ENCODE measurements at regions not wholly inside any gene's neighbourhood (a gene's known extent, or its start where the extent isn't known, plus 50 kb on each side); places are given as distances from the start of the nearest gene placed in this dataset.

DNA sequence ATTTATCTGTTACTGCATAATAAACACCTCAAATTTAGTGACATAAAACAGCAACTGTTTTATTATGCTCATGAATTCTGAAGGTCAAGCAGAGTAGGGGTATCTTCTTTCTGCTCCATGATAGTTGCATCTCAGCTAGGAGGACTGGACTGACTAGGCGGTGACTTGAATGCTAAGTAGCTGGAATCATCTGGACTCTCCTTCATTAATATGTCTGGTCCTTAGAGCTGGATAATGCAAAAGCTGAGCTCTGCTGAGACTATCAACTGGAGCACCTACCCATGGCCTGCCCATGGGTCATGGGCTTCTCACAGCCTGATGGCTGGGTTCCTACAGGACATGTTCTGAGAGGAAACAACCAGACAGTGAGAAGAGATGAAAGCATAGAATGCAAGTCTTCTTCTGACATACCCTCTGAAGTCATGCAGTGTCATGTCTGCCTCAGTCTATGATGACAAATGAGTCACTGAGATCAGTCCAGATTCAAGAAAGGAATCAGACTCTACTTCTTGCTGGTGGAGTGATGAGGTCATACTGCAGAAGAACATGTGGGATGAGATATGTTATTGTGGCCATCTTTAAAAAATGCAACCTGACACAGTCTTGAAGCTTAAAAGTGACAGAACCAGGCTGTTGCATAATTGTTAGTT lies 174.2 kb upstream of the OSR1 start:
- TF ChIP-seq, protein P1, sequence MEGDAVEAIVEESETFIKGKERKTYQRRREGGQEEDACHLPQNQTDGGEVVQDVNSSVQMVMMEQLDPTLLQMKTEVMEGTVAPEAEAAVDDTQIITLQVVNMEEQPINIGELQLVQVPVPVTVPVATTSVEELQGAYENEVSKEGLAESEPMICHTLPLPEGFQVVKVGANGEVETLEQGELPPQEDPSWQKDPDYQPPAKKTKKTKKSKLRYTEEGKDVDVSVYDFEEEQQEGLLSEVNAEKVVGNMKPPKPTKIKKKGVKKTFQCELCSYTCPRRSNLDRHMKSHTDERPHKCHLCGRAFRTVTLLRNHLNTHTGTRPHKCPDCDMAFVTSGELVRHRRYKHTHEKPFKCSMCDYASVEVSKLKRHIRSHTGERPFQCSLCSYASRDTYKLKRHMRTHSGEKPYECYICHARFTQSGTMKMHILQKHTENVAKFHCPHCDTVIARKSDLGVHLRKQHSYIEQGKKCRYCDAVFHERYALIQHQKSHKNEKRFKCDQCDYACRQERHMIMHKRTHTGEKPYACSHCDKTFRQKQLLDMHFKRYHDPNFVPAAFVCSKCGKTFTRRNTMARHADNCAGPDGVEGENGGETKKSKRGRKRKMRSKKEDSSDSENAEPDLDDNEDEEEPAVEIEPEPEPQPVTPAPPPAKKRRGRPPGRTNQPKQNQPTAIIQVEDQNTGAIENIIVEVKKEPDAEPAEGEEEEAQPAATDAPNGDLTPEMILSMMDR (IDR thresholded peaks at IDR 0.05; ENCODE audit: low read depth, low read length) = no peak
- TF ChIP-seq, protein P2, sequence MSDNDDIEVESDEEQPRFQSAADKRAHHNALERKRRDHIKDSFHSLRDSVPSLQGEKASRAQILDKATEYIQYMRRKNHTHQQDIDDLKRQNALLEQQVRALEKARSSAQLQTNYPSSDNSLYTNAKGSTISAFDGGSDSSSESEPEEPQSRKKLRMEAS (IDR thresholded peaks at IDR 0.05; ENCODE audit: low read depth, low read length) = no peak
- no peak for TF ChIP-seq POLR2A (IDR thresholded peaks at IDR 0.05; ENCODE audit: extremely low read depth, insufficient read length)
